ENCODE measurements at regions not wholly inside any gene's neighbourhood (a gene's known extent, or its start where the extent isn't known, plus 50 kb on each side); places are given as distances from the start of the nearest gene placed in this dataset.
"Not testable (repeated sequence)": the region's sequence is repeated elsewhere in the genome, so short reads cannot be mapped to it uniquely, and the experiment has no call there.

DNA sequence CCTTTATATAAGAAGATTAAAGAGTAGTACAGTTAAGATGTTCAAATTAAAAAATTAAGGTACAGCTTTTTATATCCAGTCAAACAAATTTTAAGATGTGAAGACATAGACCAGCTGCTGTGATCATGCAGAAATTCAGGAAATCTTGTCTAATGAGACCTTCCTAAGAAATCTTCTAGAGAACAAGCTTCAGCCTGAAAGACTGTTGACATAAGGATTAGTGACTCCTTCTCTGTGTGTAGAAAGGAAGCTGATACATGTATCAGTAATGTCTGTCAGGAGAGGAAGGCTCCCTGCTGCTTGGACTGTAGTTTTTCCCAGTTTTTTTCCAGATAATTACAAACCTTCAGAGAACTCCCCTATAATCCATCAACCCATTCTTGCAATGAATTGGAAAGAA is 75.8 kb upstream of the PCSK5 start (continued):
- no peak for TF ChIP-seq ZNF335 (CRISPR knock-in tag; IDR thresholded peaks at IDR 0.05)
- no peak for TF ChIP-seq ZNF124 (CRISPR knock-in tag; IDR thresholded peaks at IDR 0.05)

DNA sequence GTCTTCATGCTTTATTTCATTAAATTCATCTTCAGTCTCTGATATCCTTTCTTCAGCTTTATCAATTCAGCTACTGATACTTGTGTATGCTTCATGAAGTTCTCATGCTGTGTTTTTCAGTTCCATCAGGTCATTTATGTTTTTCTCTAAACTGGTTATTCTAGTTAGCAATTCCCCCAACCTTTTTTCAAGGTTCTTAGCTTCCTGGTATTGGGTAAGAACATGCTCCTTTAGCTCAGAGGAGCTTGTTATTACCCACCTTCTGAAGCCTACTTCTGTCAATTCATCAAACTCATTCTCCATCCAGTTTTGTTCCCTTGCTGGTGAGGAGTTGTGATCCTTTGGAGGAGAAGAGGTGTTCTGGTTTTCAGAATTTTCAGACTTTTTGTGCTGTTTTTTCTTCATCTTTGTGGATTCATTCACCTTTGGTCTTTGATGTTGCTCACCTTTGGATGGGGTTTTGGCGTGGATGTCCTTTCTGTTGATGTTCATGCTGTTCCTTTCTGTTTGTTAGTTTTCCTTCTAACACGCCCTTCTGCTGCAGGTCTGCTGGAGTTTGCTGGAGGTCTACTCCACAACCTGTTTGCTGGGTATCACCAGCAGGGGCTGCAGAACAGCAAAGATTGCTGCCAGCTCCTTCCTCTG is 69.9 kb upstream of the PCSK5 start:
- CTCF ChIA-PET (ENCODE audit: low intra/inter-chr PET ratio, low total read pairs); H3K27ac ChIP-seq (ENCODE audit: extremely low read length, insufficient read depth, low read length); H3K4me3 ChIP-seq (replicated peaks in 1 of 3; ENCODE audit: insufficient read depth in 1 of 3, low read depth in 2 of 3, low read length in 3 of 3); H2AFZ ChIP-seq (ENCODE audit: low read length); ATAC-seq; FAIRE-seq; BruUV-seq (replicated peaks); DNase-seq (ENCODE audit: low spot score); POLR2A ChIA-PET; H3K27me3 ChIP-seq (ENCODE audit: control insufficient read depth in 1 of 2, insufficient read depth in 2 of 2, low read length in 2 of 2); in situ Hi-C loops (cut with HindIII; ENCODE audit: extremely low pct_ligation_motif_present, low pct_unique_long_range_greater_than_20kb); H3K36me3 ChIP-seq (replicated peaks in 1 of 2; ENCODE audit: control insufficient read depth in 1 of 2, insufficient read depth in 2 of 2, low read length in 2 of 2); H3K4me2 ChIP-seq (ENCODE audit: low read depth, low read length); H3K4me1 ChIP-seq (ENCODE audit: insufficient read depth, low read length); intact Hi-C loops (cut with micrococcal nuclease; ENCODE audit: unreplicated experiment); H3K9me3 ChIP-seq (ENCODE audit: low read length); H4K20me1 ChIP-seq (ENCODE audit: insufficient read depth, low read length); H3K79me2 ChIP-seq (ENCODE audit: insufficient read depth, low read length); H3K9ac ChIP-seq (ENCODE audit: insufficient read depth, low read depth, low read length): not testable (repeated sequence)
- WGBS (ENCODE audit: low lambda C conversion rate): 2% methylated on average over 2 of the region's 2 CpGs

DNA sequence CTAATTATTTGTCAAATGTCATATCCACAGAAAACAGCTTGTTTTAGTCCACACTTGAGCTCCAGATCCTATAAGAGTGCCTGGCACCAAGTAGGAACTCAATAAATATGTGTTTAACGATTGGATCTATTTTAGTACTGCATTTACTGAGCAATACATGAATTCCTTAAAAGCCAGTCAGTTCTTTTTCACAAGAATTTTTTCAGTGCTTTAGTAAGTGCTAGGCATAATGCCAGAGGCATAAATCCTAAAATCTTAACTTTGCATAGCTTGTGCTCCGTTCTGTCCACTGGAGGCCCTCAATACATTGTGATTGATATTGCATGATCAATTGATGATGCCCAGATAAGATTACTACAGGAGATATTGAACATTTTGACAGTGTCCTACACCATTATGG is 67.3 kb upstream of the PCSK5 start:
- BruUV-seq (replicated peaks): no TSS peak
- in situ Hi-C loops (cut with HindIII; ENCODE audit: extremely low pct_ligation_motif_present, low pct_unique_long_range_greater_than_20kb) (no loop called here), intact Hi-C loops (cut with micrococcal nuclease; ENCODE audit: unreplicated experiment) (no loop called here)
- no peaks in the 10 kb centered on the region for H3K4me1 ChIP-seq (ENCODE audit: insufficient read depth, low read length)
- no peaks in the 10 kb centered on the region for H3K36me3 ChIP-seq (replicated peaks in 1 of 2; ENCODE audit: control insufficient read depth in 1 of 2, insufficient read depth in 2 of 2, low read length in 2 of 2)
- no peak overlapping the region for H3K27ac ChIP-seq (ENCODE audit: extremely low read length, insufficient read depth, low read length)
- no peak for TF ChIP-seq POLR2A (IDR thresholded peaks at IDR 0.05; ENCODE audit: insufficient read depth in 1 of 2, low read depth in 2 of 2, low read length in 2 of 2)
- H3K9me3 ChIP-seq (ENCODE audit: low read length): no peaks in the 10 kb centered on the region
- no peak for ATAC-seq
- no peak overlapping the region for H3K9ac ChIP-seq (ENCODE audit: insufficient read depth, low read depth, low read length)
- no peaks in the 10 kb centered on the region for H4K20me1 ChIP-seq (ENCODE audit: insufficient read depth, low read length)
- no peak for FAIRE-seq
- H2AFZ ChIP-seq (ENCODE audit: low read length): no peak overlapping the region
- ChIA-PET CTCF (ENCODE audit: low intra/inter-chr PET ratio, low total read pairs) (no interaction called here), POLR2A (no interaction called here)
- H3K27me3 ChIP-seq (ENCODE audit: control insufficient read depth in 1 of 2, insufficient read depth in 2 of 2, low read length in 2 of 2): no peaks in the 10 kb centered on the region
- WGBS (ENCODE audit: low lambda C conversion rate): 2% methylated on average over 2 of the region's 2 CpGs
- no peak overlapping the region for H3K4me3 ChIP-seq (replicated peaks in 1 of 3; ENCODE audit: insufficient read depth in 1 of 3, low read depth in 2 of 3, low read length in 3 of 3)
- H3K79me2 ChIP-seq (ENCODE audit: insufficient read depth, low read length): no peaks in the 10 kb centered on the region
- no peak for DNase-seq (ENCODE audit: low spot score)
- H3K4me2 ChIP-seq (ENCODE audit: low read depth, low read length): no peak overlapping the region
